ENCODE measurements at regions not wholly inside any gene's neighbourhood (a gene's known extent, or its start where the extent isn't known, plus 50 kb on each side); places are given as distances from the start of the nearest gene placed in this dataset.

- Histone ChIP-seq H3K36me3 (no peaks in the 10 kb centered on the region), H3K27me3 (no peaks in the 10 kb centered on the region), H3K9me3 (no peaks in the 10 kb centered on the region), H3K4me3 (no peak overlapping the region), H3K9ac (ENCODE audit: low read depth in 2 of 2, low read length in 2 of 2) (no peak overlapping the region), H3K27ac (no peak overlapping the region), H3K4me1 (no peaks in the 10 kb centered on the region)
- no peak for DNase-seq
- TF ChIP-seq CTCF (IDR thresholded peaks at IDR 0.05) = no peak
- intact Hi-C loops (cut with DNase I) = no loop called here
Observed at GRCh38 chr3:117434661-117435412, 725.3 kb downstream of the TUSC7 start.

- no peak for DNase-seq
- H3K4me3 ChIP-seq = no peak overlapping the region
- H3K36me3 ChIP-seq = no peaks in the 10 kb centered on the region
- no peak for TF ChIP-seq CTCF (IDR thresholded peaks at IDR 0.05)
- H3K9me3 ChIP-seq = no peaks in the 10 kb centered on the region
- H3K27ac ChIP-seq = no peak overlapping the region
- H3K27me3 ChIP-seq = no peaks in the 10 kb centered on the region
- intact Hi-C loops (cut with DNase I) = no loop called here
- H3K4me1 ChIP-seq = no peaks in the 10 kb centered on the region
- no peak overlapping the region for H3K9ac ChIP-seq (ENCODE audit: low read depth in 2 of 2, low read length in 2 of 2)
Observed at GRCh38 chr3:117435506-117435905, 725.9 kb downstream of the TUSC7 start.

GRCh38 chr3:117439812-117440211 lies 730.2 kb downstream of the TUSC7 start:
- DNase-seq = no peak
- H3K4me1 ChIP-seq = no peaks in the 10 kb centered on the region
- H3K27me3 ChIP-seq = no peaks in the 10 kb centered on the region
- intact Hi-C loops (cut with DNase I) = no loop called here
- no peak overlapping the region for H3K27ac ChIP-seq
- no peaks in the 10 kb centered on the region for H3K36me3 ChIP-seq
- H3K9me3 ChIP-seq = no peaks in the 10 kb centered on the region
- no peak for TF ChIP-seq CTCF (IDR thresholded peaks at IDR 0.05)
- no peak overlapping the region for H3K4me3 ChIP-seq
- H3K9ac ChIP-seq (ENCODE audit: low read depth in 2 of 2, low read length in 2 of 2) = no peak overlapping the region

- no peak for DNase-seq
- Histone ChIP-seq H3K4me3 (no peak overlapping the region), H3K36me3 (no peaks in the 10 kb centered on the region), H3K27me3 (no peaks in the 10 kb centered on the region), H3K9me3 (no peaks in the 10 kb centered on the region), H3K9ac (ENCODE audit: low read depth in 2 of 2, low read length in 2 of 2) (no peak overlapping the region), H3K27ac (no peak overlapping the region), H3K4me1 (no peaks in the 10 kb centered on the region)
- TF ChIP-seq CTCF (IDR thresholded peaks at IDR 0.05) = no peak
- intact Hi-C loops (cut with DNase I) = no loop called here
Observed at GRCh38 chr3:117441851-117442250, 732.3 kb downstream of the TUSC7 start.

GRCh38 chr3:117442566-117442965 lies 733.0 kb downstream of the TUSC7 start:
- no peak overlapping the region for H3K27ac ChIP-seq
- no peak for DNase-seq
- no peak for TF ChIP-seq CTCF (IDR thresholded peaks at IDR 0.05)
- H3K27me3 ChIP-seq = no peaks in the 10 kb centered on the region
- H3K9me3 ChIP-seq = no peaks in the 10 kb centered on the region
- H3K36me3 ChIP-seq = no peaks in the 10 kb centered on the region
- no peak overlapping the region for H3K4me3 ChIP-seq
- intact Hi-C loops (cut with DNase I) = no loop called here
- no peaks in the 10 kb centered on the region for H3K4me1 ChIP-seq
- H3K9ac ChIP-seq (ENCODE audit: low read depth in 2 of 2, low read length in 2 of 2) = no peak overlapping the region

Measured in colonic mucosa (tissue), 4 donors.